Adrenal gland (tissue), 9 donors: ENCODE measurements at regions not wholly inside any gene's neighbourhood (a gene's known extent, or its start where the extent isn't known, plus 50 kb on each side); places are given as distances from the start of the nearest gene placed in this dataset.

Source experiments
- DNase-seq, 7 donors: peaks; one replicate each; pipeline ENCODE4 v3.0.0-alpha.2; 2019 to 2020
- H3K27ac ChIP-seq, 5 donors: fragments of 200-600 bp; sonication (generic) in 4 of 5; 1 replicate in 3 of 5; 2 replicates in 2 of 5; pipeline versions ENCODE4 v1.5.1 to v1.8.0; 2016 to 2020; ENCODE audit warnings: mild to moderate bottlenecking in 1 of 5
- H3K27me3 ChIP-seq: fragments of 200-600 bp; 2 replicates; pipeline ENCODE4 v1.8.0; 2021
- H3K36me3 ChIP-seq, 2 donors: fragments of 200-600 bp; replicated peaks in 1 of 2; 1 replicate in 1 of 2; 2 replicates in 1 of 2; pipeline versions ENCODE4 v1.5.1 to v1.8.0; 2018 to 2022
- H3K4me1 ChIP-seq, 2 donors: fragments of 200-600 bp; replicated peaks in 1 of 2; 1 replicate in 1 of 2; 2 replicates in 1 of 2; pipeline versions ENCODE4 v1.5.1 to v1.8.0; 2018 to 2021
- H3K4me3 ChIP-seq, 4 donors: fragments of 200-600 bp; sonication (generic) in 3 of 4; one replicate each; pipeline ENCODE4 v1.5.1; 2016 to 2018
- H3K9me3 ChIP-seq, 3 donors: fragments of 200-600 bp; sonication (generic) in 1 of 3; replicated peaks in 1 of 3; 1 replicate in 2 of 3; 2 replicates in 1 of 3; pipeline versions ENCODE4 v1.5.1 to v1.8.0; 2016 to 2021
- POLR2A ChIP-seq, 2 donors: fragments of 450-650 bp; IDR thresholded peaks; one replicate each; pipeline ENCODE4 v1.6.1; 2017; ENCODE audit warnings: antibody characterized with exemption in 2 of 2, mild to moderate bottlenecking in 2 of 2, moderate library complexity in 1 of 2
- WGBS, 4 donors: extraction: QIAGEN DNeasy Blood & Tissue Kit in 2 of 4; methylation state at CpG; one replicate each; pipeline versions ENCODE4 v1.1.5 to v1.1.7; 2013 to 2017; 5-methylcytosine and 5-hydroxymethylcytosine counted together
- intact Hi-C, 2 donors: fragments of 100-400 bp; cut with DNase I; formaldehyde crosslinking; loops; one replicate each; pipeline versions ENCODE4 v1.14.1 to v1.15.0; 2022 to 2023
- TF ChIP-seq, protein P1 (sequence below), 6 experiments: fragments of 450-650 bp in 4 of 6; fragments of 200-600 bp in 2 of 6; sonication (generic) in 1 of 6; IDR thresholded peaks; 1 replicate in 5 of 6; 2 replicates in 1 of 6; pipeline versions ENCODE4 v1.5.1 to v1.8.0; 2016 to 2021; ENCODE audit warnings: antibody characterized with exemption in 6 of 6, mild to moderate bottlenecking in 2 of 6, moderate library complexity in 1 of 6
- donor health status: healthy with polysubstance abuse.
- donor health status: Bipolar disorder and iron deficiency.
- donor health status: DM: yes; HTN: yes; CAD: no.
- donor health status: DM: no; HTN: no; CAD: no.
- donor health status: DM: no; HTN: no; CAD: no.

DNA sequence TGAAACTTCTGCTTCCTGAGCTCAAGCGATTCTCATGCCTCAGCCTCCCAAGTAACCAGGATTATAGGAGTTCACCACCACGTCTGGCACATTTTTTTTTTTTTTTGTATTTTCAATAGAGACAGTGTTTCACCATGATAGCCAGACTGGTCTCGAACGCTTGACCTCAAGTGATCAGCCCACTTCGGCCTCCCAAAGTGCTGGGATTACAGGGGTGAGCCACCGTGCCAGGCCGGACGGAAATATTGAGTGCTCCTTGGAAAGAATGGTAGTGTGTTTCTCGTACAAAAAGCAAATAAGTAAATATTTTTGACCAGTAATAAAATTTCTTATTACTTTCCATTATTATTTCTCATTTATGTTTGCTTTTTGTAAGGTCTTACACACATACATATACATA is 1307.9 kb upstream of the CDH6 start:
- TF ChIP-seq, protein P1, sequence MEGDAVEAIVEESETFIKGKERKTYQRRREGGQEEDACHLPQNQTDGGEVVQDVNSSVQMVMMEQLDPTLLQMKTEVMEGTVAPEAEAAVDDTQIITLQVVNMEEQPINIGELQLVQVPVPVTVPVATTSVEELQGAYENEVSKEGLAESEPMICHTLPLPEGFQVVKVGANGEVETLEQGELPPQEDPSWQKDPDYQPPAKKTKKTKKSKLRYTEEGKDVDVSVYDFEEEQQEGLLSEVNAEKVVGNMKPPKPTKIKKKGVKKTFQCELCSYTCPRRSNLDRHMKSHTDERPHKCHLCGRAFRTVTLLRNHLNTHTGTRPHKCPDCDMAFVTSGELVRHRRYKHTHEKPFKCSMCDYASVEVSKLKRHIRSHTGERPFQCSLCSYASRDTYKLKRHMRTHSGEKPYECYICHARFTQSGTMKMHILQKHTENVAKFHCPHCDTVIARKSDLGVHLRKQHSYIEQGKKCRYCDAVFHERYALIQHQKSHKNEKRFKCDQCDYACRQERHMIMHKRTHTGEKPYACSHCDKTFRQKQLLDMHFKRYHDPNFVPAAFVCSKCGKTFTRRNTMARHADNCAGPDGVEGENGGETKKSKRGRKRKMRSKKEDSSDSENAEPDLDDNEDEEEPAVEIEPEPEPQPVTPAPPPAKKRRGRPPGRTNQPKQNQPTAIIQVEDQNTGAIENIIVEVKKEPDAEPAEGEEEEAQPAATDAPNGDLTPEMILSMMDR (IDR thresholded peaks at IDR 0.05): no peak
- no peak for TF ChIP-seq POLR2A (IDR thresholded peaks at IDR 0.05)
- H3K27me3 ChIP-seq: no peaks in the 10 kb centered on the region
- 76 to 90% (median 85%) methylated on average over 9 of the region's 9 CpGs for WGBS, 4 donors
- H3K27ac ChIP-seq: no peak overlapping the region
- intact Hi-C loops: no loop called here
- no peaks in the 10 kb centered on the region for H3K9me3 ChIP-seq
- no peaks in the 10 kb centered on the region for H3K36me3 ChIP-seq
- DNase-seq: no peak
- H3K4me3 ChIP-seq: no peak overlapping the region
- no peaks in the 10 kb centered on the region for H3K4me1 ChIP-seq

DNA sequence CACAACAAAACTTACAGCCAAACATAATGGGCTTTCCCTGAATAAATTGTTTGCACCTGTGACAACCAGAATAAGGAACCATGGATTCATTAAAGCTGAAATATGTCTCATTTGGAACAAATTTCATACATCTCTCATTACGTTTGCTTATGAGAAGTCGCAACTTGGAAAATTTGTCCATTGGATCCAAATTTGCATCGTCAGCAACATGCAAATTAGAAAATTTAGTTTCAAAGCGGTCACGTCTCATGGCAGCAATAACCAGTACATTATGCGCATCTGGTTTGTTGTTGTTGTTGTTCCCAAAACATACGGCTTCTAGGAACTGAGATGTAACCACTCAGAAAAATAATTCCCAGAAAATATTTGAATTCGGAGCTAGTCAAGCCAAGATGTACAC is 1311.5 kb upstream of the CDH6 start:
- 79 to 86% (median 80%) methylated on average over 8 of the region's 8 CpGs for WGBS, 4 donors
- H3K36me3 ChIP-seq: no peaks in the 10 kb centered on the region
- H3K27ac ChIP-seq: no peak overlapping the region
- H3K4me3 ChIP-seq: no peak overlapping the region
- no peaks in the 10 kb centered on the region for H3K4me1 ChIP-seq
- DNase-seq: no peak
- no peaks in the 10 kb centered on the region for H3K9me3 ChIP-seq
- no peaks in the 10 kb centered on the region for H3K27me3 ChIP-seq
- intact Hi-C loops: no loop called here
- TF ChIP-seq, protein P1 (IDR thresholded peaks at IDR 0.05): no peak

DNA sequence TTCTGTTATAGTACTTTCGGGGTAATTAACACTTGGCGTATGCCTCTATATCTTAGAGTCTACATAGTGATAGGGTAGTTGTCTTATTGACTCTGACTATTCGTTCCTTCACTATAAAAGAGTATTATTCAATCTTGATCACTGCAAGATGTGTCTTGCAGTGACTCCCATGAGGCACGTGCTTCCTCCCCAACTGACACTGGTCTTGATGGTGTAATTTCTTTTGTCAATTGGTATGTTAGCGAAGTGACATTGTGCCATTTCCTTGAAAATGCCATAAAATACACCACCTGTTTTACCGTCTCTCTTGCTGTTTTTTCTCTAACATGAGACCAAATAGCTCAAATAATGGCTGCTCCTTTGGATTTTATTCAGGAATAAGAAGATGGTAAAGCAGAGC is 1314.1 kb upstream of the CDH6 start:
- Histone ChIP-seq H3K4me1 (no peaks in the 10 kb centered on the region), H3K4me3 (no peak overlapping the region), H3K36me3 (no peaks in the 10 kb centered on the region), H3K27ac (no peak overlapping the region), H3K27me3 (no peaks in the 10 kb centered on the region), H3K9me3 (no peaks in the 10 kb centered on the region)
- 67 to 73% (median 69%) methylated on average over 6 of the region's 6 CpGs for WGBS, 4 donors
- no peak for DNase-seq
- TF ChIP-seq POLR2A (IDR thresholded peaks at IDR 0.05): no peak
- TF ChIP-seq, protein P1 (IDR thresholded peaks at IDR 0.05): no peak
- intact Hi-C loops: no loop called here

DNA sequence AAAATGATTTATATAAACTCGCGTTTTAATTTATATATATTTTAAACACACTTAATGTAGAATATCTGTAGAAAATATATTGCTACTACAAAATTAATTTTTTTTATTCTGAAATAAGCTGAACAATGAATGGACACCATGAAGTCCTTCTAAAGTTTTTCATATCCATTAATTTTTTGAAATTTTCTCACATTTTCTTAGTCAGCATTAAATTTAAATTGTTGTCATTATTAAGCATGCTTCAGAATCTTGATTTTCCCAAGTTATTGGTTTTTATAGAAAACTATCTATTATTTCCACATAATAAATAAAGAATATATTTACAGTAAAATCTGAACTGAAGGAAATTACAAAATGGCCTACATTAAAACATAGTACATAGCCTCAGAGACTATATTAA is 1314.9 kb upstream of the CDH6 start:
- no peak for TF ChIP-seq POLR2A (IDR thresholded peaks at IDR 0.05)
- TF ChIP-seq, protein P1 (IDR thresholded peaks at IDR 0.05): no peak
- H3K27ac ChIP-seq: no peak overlapping the region
- intact Hi-C loops: no loop called here
- DNase-seq: no peak
- H3K4me1 ChIP-seq: no peaks in the 10 kb centered on the region
- no peaks in the 10 kb centered on the region for H3K36me3 ChIP-seq
- WGBS, 4 donors: 87 to 100% (median 97%) methylated on average over 2 of the region's 2 CpGs
- no peaks in the 10 kb centered on the region for H3K9me3 ChIP-seq
- H3K27me3 ChIP-seq: no peaks in the 10 kb centered on the region
- no peak overlapping the region for H3K4me3 ChIP-seq
